Omental fat pad (tissue), 3 donors: ENCODE measurements at regions not wholly inside any gene's neighbourhood (a gene's known extent, or its start where the extent isn't known, plus 50 kb on each side); places are given as distances from the start of the nearest gene placed in this dataset.

Source experiments
- ATAC-seq: fragments of 150-250 bp; one replicate; pipeline ENCODE4 v1.9.1; 2016; ENCODE audit warnings: mild to moderate bottlenecking, moderate library complexity; ENCODE audit not compliant: low FRiP score
- DNase-seq: peaks from one replicate; pipeline ENCODE4 v3.0.0-alpha.2; 2019; ENCODE audit warnings: low spot score
- CTCF ChIP-seq, 3 donors: fragments of 450-650 bp; IDR thresholded peaks; one replicate each; pipeline ENCODE4 v1.5.1; 2016 to 2017; ENCODE audit warnings: antibody characterized with exemption in 3 of 3, mild to moderate bottlenecking in 3 of 3, moderate library complexity in 2 of 3

- TF ChIP-seq CTCF (IDR thresholded peaks at IDR 0.05) = no peak
- ATAC-seq (peak; percentile 23), DNase-seq (no peak)
Observed at GRCh38 chr10:3869036-3869435, 84.0 kb upstream of the KLF6 start.

DNA sequence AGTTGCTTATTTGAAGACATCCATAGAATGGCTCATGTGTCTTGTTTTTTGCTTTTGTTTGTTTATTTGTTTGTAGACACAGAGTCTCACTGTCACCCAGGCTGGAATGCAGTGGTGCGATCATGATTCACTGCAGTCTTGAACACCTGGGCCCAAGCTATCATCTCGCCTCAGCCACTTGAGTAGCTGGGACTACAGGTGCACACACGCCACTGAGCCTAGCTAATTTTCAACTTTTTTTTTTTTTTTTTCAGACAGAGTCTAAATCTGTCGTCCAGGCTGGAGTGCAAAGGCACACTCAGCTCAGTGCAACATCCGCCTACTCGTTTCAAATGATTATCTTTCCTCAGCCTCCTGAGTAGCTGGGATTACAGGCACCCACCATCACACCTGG, 83.3 kb upstream of the KLF6 start:
- TF ChIP-seq CTCF (IDR thresholded peaks at IDR 0.05) = no peak
- ATAC-seq (no peak), DNase-seq (no peak)

- no peak for TF ChIP-seq CTCF (IDR thresholded peaks at IDR 0.05)
- DNase-seq (no peak), ATAC-seq (peak; percentile 33)
Observed at GRCh38 chr10:3867454-3868270, 82.7 kb upstream of the KLF6 start.

- no peak for TF ChIP-seq CTCF (IDR thresholded peaks at IDR 0.05)
- DNase-seq (no peak), ATAC-seq (no peak)
Observed at GRCh38 chr10:3866332-3866731, 81.3 kb upstream of the KLF6 start.

- ATAC-seq = no peak
- DNase-seq = no peak
- no peak for TF ChIP-seq CTCF (IDR thresholded peaks at IDR 0.05)
Observed at GRCh38 chr10:3865565-3865964, 80.6 kb upstream of the KLF6 start.

DNA sequence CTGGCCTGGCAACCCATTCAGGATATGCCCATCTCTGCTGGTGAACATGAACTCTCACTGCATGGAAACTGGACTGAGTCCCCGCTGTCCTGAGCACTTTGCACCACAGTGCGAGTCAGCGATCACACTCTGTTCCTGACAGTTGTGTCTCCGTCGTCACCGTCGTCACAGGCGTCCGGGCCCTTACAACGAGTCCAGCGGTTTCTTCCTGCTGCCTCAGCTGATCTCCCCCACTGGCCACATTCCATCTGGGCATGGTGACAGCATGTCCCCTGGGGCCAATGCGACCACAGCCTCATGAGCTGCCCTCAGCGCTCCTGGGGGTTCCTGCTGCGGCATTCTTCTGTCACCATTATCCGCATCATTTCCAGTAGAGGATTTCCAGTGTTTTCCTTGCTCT, 76.8 kb upstream of the KLF6 start:
- no peak for ATAC-seq
- TF ChIP-seq CTCF (IDR thresholded peaks at IDR 0.05) = no peak
- DNase-seq = no peak
